ENCODE measurements at regions not wholly inside any gene's neighbourhood (a gene's known extent, or its start where the extent isn't known, plus 50 kb on each side); places are given as distances from the start of the nearest gene placed in this dataset.

DNA sequence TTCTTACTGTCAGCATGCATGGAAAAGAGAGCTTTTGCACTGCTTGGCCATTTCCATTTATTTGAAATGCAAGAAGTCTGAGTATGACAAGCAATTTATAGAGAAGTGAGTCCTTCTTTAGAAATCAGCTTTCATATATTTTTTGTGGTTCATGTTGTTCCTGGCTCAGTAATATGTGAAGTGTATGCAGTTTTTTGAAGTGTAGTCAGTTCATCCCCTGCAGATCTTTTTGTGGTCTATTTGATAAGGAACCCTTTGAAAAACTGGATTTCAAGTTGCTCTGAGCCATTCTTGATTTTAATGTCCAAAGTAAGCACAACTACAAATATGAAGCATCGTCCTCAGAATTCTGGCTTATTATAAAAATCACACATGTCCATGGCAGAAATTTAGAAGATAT lies 294.1 kb upstream of the SMC2 start:
- TF ChIP-seq CTCF (IDR thresholded peaks at IDR 0.05; ENCODE audit: low read length), result no peak
- no peak for TF ChIP-seq EZH2 (IDR thresholded peaks at IDR 0.05; ENCODE audit: borderline replicate concordance, low read length)
